ENCODE measurements at regions not wholly inside any gene's neighbourhood (a gene's known extent, or its start where the extent isn't known, plus 50 kb on each side); places are given as distances from the start of the nearest gene placed in this dataset.

DNA sequence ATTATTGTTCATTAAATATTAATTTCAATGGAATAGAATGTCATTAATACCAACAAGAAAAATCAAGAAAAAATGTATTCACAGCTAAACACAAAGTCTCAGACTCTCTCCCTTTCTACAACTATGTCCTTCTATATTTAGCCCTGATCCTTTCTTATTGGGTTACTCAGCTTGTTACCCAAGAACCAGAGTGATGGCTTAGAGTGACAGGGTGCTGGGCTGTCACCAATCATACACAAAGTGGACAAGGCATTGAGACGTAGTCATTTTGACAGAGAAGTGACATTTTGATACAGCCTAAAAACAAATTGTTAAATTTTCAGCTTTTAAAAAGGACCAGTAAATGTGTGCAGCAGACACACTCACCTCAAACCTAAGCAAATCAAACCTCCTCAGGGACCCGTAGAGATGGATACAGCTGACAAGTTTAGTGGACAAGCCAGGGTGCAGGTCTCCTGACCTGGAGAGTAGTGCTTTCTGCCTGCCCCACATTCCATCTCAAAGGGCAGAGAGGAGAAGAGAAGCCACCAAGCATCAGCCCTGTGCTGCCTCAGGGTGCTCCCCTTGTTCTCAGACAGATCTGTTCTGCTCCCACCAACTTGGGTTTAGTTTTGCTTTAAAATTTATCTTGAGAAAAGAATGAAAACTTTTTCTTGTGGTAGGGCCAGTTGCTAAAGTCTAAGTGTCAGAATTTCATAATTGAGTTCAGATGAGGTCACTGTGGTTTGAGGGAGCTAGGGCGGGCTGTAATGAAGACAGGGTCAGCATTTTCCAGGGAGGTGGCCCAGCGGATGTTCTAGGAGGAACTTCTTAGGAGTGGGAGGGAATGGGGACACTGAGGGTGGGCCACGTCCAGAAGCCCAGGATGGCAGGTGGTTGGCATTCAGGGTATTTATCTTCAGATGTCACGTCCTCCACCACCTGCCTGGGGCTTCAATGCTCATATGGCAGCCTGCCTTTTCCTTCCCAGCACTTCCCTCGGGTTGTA is 136.5 kb upstream of the TBL1XR1 start:
- Histone ChIP-seq H3K9me3 (ENCODE audit: control insufficient read depth, low read length) (no peaks in the 10 kb centered on the region), H3K9ac (no peak overlapping the region), H3K27ac (peak overlapping the region; percentile 3), H3K27me3 (ENCODE audit: control insufficient read depth, insufficient read depth, low read length) (no peaks in the 10 kb centered on the region), H3K4me3 (ENCODE audit: low read depth, low read length) (no peak overlapping the region), H3K36me3 (ENCODE audit: control insufficient read depth, insufficient read depth, low read length) (no peaks in the 10 kb centered on the region), H3K79me2 (no peaks in the 10 kb centered on the region), H3K4me2 (ENCODE audit: low read length) (no peak overlapping the region), H2AFZ (peak overlapping the region; percentile 41), H3K4me1 (peaks cover 7% of the 10 kb centered on the region)
- TF ChIP-seq, protein P1, sequence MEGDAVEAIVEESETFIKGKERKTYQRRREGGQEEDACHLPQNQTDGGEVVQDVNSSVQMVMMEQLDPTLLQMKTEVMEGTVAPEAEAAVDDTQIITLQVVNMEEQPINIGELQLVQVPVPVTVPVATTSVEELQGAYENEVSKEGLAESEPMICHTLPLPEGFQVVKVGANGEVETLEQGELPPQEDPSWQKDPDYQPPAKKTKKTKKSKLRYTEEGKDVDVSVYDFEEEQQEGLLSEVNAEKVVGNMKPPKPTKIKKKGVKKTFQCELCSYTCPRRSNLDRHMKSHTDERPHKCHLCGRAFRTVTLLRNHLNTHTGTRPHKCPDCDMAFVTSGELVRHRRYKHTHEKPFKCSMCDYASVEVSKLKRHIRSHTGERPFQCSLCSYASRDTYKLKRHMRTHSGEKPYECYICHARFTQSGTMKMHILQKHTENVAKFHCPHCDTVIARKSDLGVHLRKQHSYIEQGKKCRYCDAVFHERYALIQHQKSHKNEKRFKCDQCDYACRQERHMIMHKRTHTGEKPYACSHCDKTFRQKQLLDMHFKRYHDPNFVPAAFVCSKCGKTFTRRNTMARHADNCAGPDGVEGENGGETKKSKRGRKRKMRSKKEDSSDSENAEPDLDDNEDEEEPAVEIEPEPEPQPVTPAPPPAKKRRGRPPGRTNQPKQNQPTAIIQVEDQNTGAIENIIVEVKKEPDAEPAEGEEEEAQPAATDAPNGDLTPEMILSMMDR (IDR thresholded peaks at IDR 0.05) = no peak

DNA sequence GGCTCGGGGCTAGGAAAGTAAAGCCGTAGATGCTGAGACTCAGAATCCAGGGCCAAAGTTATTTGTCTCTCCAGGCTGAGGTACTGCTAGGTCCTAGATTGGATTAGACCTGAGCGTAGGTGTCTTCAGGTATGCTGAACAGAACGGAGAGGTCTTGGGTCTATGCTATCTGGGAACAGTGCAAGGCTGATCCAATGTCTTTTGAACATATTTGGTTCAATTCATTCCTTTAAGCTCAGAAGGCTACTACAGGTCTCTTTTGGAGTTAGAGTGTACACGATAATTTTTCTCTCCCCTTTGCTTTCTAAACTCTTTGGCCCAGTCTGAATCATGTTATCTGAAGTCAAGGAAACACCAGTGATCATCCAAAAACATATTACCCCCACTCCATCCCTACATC is 137.5 kb upstream of the TBL1XR1 start:
- Histone ChIP-seq H3K27ac (no peak overlapping the region), H3K36me3 (ENCODE audit: control insufficient read depth, insufficient read depth, low read length) (no peaks in the 10 kb centered on the region), H3K79me2 (no peaks in the 10 kb centered on the region), H2AFZ (no peak overlapping the region), H3K9ac (no peak overlapping the region), H3K4me2 (ENCODE audit: low read length) (no peak overlapping the region), H3K4me1 (peaks cover 7% of the 10 kb centered on the region), H3K27me3 (ENCODE audit: control insufficient read depth, insufficient read depth, low read length) (no peaks in the 10 kb centered on the region), H3K9me3 (ENCODE audit: control insufficient read depth, low read length) (no peaks in the 10 kb centered on the region), H3K4me3 (ENCODE audit: low read depth, low read length) (no peak overlapping the region)
- TF ChIP-seq, protein P1 (IDR thresholded peaks at IDR 0.05) = no peak

DNA sequence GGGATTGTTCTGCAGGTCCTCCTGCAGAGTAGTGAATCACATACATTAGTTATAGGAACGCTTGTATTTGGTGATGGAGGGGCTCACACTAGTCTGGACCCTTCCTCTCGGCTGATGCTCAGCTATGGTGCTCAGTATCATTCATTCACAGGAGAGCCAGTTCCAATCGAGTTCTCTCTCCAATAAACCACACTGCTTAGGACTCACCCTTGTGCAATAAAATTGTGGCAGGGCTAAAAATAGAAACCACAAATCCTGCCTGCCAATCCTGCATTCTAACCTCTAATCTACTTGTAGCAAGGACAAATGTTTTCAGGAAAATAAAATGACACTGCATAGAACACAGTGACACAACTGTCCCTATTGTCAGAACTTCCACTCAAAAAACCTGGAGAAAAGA is 138.4 kb upstream of the TBL1XR1 start:
- no peak overlapping the region for H2AFZ ChIP-seq
- peaks cover 7% of the 10 kb centered on the region for H3K4me1 ChIP-seq
- H3K79me2 ChIP-seq = no peaks in the 10 kb centered on the region
- H3K4me2 ChIP-seq (ENCODE audit: low read length) = no peak overlapping the region
- no peaks in the 10 kb centered on the region for H3K36me3 ChIP-seq (ENCODE audit: control insufficient read depth, insufficient read depth, low read length)
- TF ChIP-seq, protein P1 (IDR thresholded peaks at IDR 0.05) = no peak
- no peak overlapping the region for H3K4me3 ChIP-seq (ENCODE audit: low read depth, low read length)
- no peak overlapping the region for H3K27ac ChIP-seq
- no peaks in the 10 kb centered on the region for H3K27me3 ChIP-seq (ENCODE audit: control insufficient read depth, insufficient read depth, low read length)
- H3K9me3 ChIP-seq (ENCODE audit: control insufficient read depth, low read length) = no peaks in the 10 kb centered on the region
- H3K9ac ChIP-seq = no peak overlapping the region

DNA sequence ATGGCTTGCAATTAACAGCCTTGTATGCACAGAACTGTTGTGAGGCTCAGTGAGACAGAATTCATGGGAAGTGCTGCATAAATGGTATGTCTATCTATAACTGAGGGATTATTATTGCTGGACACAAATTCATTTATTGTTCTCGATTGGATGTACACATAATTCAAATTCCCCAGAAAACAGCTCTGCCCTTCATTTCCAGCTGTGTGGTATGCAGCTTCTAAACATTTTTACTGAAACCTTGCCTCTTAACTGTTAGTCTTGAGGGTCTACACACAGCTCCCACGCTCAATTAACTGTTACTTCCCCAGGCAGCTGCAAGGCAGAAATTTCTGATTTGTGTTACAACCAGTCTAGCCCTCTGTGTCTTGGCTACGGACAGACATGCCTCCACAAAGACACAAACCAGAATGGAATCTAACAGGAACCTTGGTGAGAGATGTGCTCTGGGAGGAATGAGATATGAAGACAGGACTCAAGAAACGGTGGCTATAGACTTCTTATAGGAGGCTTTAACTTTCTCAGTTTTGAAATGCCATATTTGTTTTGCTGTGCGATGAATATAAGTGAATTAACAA is 139.7 kb upstream of the TBL1XR1 start:
- H3K4me3 ChIP-seq (ENCODE audit: low read depth, low read length) = no peak overlapping the region
- H3K79me2 ChIP-seq = no peaks in the 10 kb centered on the region
- no peaks in the 10 kb centered on the region for H3K36me3 ChIP-seq (ENCODE audit: control insufficient read depth, insufficient read depth, low read length)
- no peak overlapping the region for H3K27ac ChIP-seq
- H3K4me1 ChIP-seq = peaks cover 10% of the 10 kb centered on the region
- H3K9me3 ChIP-seq (ENCODE audit: control insufficient read depth, low read length) = no peaks in the 10 kb centered on the region
- H2AFZ ChIP-seq = no peak overlapping the region
- TF ChIP-seq, protein P1 (IDR thresholded peaks at IDR 0.05) = no peak
- no peak overlapping the region for H3K9ac ChIP-seq
- no peaks in the 10 kb centered on the region for H3K27me3 ChIP-seq (ENCODE audit: control insufficient read depth, insufficient read depth, low read length)
- no peak overlapping the region for H3K4me2 ChIP-seq (ENCODE audit: low read length)
